ENCODE measurements at regions not wholly inside any gene's neighbourhood (a gene's known extent, or its start where the extent isn't known, plus 50 kb on each side); places are given as distances from the start of the nearest gene placed in this dataset.

GRCh38 chr5:39566029-39566428 is 141.2 kb upstream of the DAB2 start:
- no peak for TF ChIP-seq CTCF (IDR thresholded peaks at IDR 0.05; ENCODE audit: low read length)
- no peak for TF ChIP-seq EZH2 (IDR thresholded peaks at IDR 0.05; ENCODE audit: borderline replicate concordance, low read length)
